H9 (cell line): ENCODE measurements at regions not wholly inside any gene's neighbourhood (a gene's known extent, or its start where the extent isn't known, plus 50 kb on each side); places are given as distances from the start of the nearest gene placed in this dataset.

Source experiments
- DNase-seq: peaks from one replicate; pipeline ENCODE4 v3.0.0-alpha.2; 2017
- H2AFZ ChIP-seq: one replicate; pipeline ENCODE4 v1.6.1; 2013; ENCODE audit warnings: mild to moderate bottlenecking, low read length, control low read depth, moderate library complexity
- H2AK5ac ChIP-seq: 2 replicates; pipeline ENCODE4 v1.6.1; 2013; ENCODE audit warnings: low read length, control low read depth, mixed read lengths; ENCODE audit not compliant: insufficient read length
- H2BK120ac ChIP-seq: one replicate; pipeline ENCODE4 v1.6.1; 2013; ENCODE audit warnings: low read depth, mild to moderate bottlenecking, low read length, control low read depth, inconsistent platforms; ENCODE audit not compliant: poor library complexity, severe bottlenecking
- H2BK12ac ChIP-seq: 2 replicates; pipeline ENCODE4 v1.6.1; 2013; ENCODE audit warnings: low read length, control low read depth, mixed read lengths, low read depth; ENCODE audit not compliant: insufficient read length
- H2BK15ac ChIP-seq: 2 replicates; pipeline ENCODE4 v1.6.1; 2013; ENCODE audit warnings: low read depth, low read length, control low read depth
- H2BK20ac ChIP-seq: one replicate; pipeline ENCODE4 v1.6.1; 2013; ENCODE audit warnings: low read depth, mild to moderate bottlenecking, low read length, control low read depth, inconsistent platforms; ENCODE audit not compliant: poor library complexity, severe bottlenecking
- H2BK5ac ChIP-seq: 2 replicates; pipeline ENCODE4 v1.6.1; 2013; ENCODE audit warnings: low read length, control low read depth, mixed read lengths; ENCODE audit not compliant: insufficient read length
- H3K14ac ChIP-seq: 2 replicates; pipeline ENCODE4 v1.6.1; 2013; ENCODE audit warnings: low read length, control low read depth; ENCODE audit not compliant: insufficient read depth
- H3K18ac ChIP-seq: 2 replicates; pipeline ENCODE4 v1.6.1; 2013; ENCODE audit warnings: low read depth, mild to moderate bottlenecking, mixed read lengths, low read length, control low read depth; ENCODE audit not compliant: insufficient read length
- H3K23ac ChIP-seq: 2 replicates; pipeline ENCODE4 v1.6.1; 2013; ENCODE audit warnings: low read length, control low read depth, mixed read lengths, low read depth; ENCODE audit not compliant: insufficient read length
- H3K23me2 ChIP-seq: 2 replicates; pipeline ENCODE4 v1.6.1; 2013; ENCODE audit warnings: low read depth, mild to moderate bottlenecking, mixed read lengths, low read length, control low read depth; ENCODE audit not compliant: insufficient read length, poor library complexity, severe bottlenecking
- H3K27ac ChIP-seq: 2 replicates; pipeline ENCODE4 v1.5.1; 2013; ENCODE audit warnings: low read length, control low read depth, mixed read lengths, low read depth; ENCODE audit not compliant: insufficient read length
- H3K27me3 ChIP-seq: 2 replicates; pipeline ENCODE4 v1.6.1; 2013; ENCODE audit warnings: low read length, control low read depth, inconsistent platforms; ENCODE audit not compliant: insufficient read depth
- H3K4ac ChIP-seq: 2 replicates; pipeline ENCODE4 v1.6.1; 2013; ENCODE audit warnings: low read depth, mild to moderate bottlenecking, control low read depth, inconsistent platforms, low read length, moderate library complexity
- H3K4me1 ChIP-seq: 2 replicates; pipeline ENCODE4 v1.6.1; 2013; ENCODE audit warnings: low read length, control low read depth, inconsistent platforms; ENCODE audit not compliant: insufficient read depth
- H3K4me2 ChIP-seq: 2 replicates; pipeline ENCODE4 v1.6.1; 2013; ENCODE audit warnings: low read length, control low read depth, mixed read lengths; ENCODE audit not compliant: insufficient read length, insufficient read depth
- H3K56ac ChIP-seq: 2 replicates; pipeline ENCODE4 v1.6.1; 2013; ENCODE audit warnings: low read depth, mild to moderate bottlenecking, mixed read lengths, low read length, control low read depth; ENCODE audit not compliant: insufficient read length
- H3K79me1 ChIP-seq: 2 replicates; pipeline ENCODE4 v1.6.1; 2013; ENCODE audit warnings: low read depth, mild to moderate bottlenecking, moderate library complexity, low read length, control low read depth, inconsistent platforms; ENCODE audit not compliant: insufficient read depth, poor library complexity, severe bottlenecking
- H3K79me2 ChIP-seq: 2 replicates; pipeline ENCODE4 v1.6.1; 2013; ENCODE audit warnings: low read length, control low read depth, inconsistent platforms; ENCODE audit not compliant: insufficient read depth
- H3K9ac ChIP-seq: 2 replicates; pipeline ENCODE4 v1.6.1; 2013; ENCODE audit warnings: low read length, control low read depth, mixed read lengths; ENCODE audit not compliant: insufficient read length; ENCODE audit errors: extremely low read depth
- H3K9me3 ChIP-seq: one replicate; pipeline ENCODE4 v1.6.1; 2013; ENCODE audit warnings: low read depth, low read length, inconsistent platforms; ENCODE audit not compliant: control insufficient read depth
- H3T11ph ChIP-seq: one replicate; pipeline ENCODE4 v1.6.1; 2013; ENCODE audit warnings: mild to moderate bottlenecking, low read length, control low read depth, inconsistent platforms
- H4K20me1 ChIP-seq: one replicate; pipeline ENCODE4 v1.6.1; 2013; ENCODE audit not compliant: control insufficient read depth, insufficient read length, insufficient read depth
- H4K5ac ChIP-seq: 2 replicates; pipeline ENCODE4 v1.6.1; 2013; ENCODE audit warnings: low read depth, mild to moderate bottlenecking, mixed read lengths, low read length, control low read depth; ENCODE audit not compliant: insufficient read length
- H4K8ac ChIP-seq: replicated peaks from 2 replicates; pipeline ENCODE4 v1.6.1; 2013; ENCODE audit warnings: low read length, control low read depth, mixed read lengths, low read depth; ENCODE audit not compliant: insufficient read length
- H4K91ac ChIP-seq: 2 replicates; pipeline ENCODE4 v1.6.1; 2013; ENCODE audit warnings: low read depth, mild to moderate bottlenecking, moderate library complexity, mixed read lengths, low read length, control low read depth; ENCODE audit not compliant: insufficient read length
- H3K27ac Mint-ChIP-seq, 3 experiments: 2 replicates in 2 of 3; 3 replicates in 1 of 3; pipeline ENCODE4 v1.8.0; 2020 to 2021; ENCODE audit warnings: mixed read lengths in 3 of 3, mild to moderate bottlenecking in 1 of 3, moderate library complexity in 1 of 3
- H3K27me3 Mint-ChIP-seq: 2 replicates; pipeline ENCODE4 v1.8.0; 2021; ENCODE audit warnings: low read depth, mild to moderate bottlenecking, moderate library complexity, mixed read lengths
- H3K36me3 Mint-ChIP-seq, 3 experiments: 2 replicates in 2 of 3; 3 replicates in 1 of 3; pipeline ENCODE4 v1.8.0; 2020 to 2021; ENCODE audit warnings: low read depth in 3 of 3, mixed read lengths in 3 of 3; ENCODE audit not compliant: insufficient read depth in 1 of 3
- H3K4me1 Mint-ChIP-seq, 2 experiments: 2 replicates each; pipeline ENCODE4 v1.8.0; 2020; ENCODE audit warnings: mixed read lengths in 2 of 2
- H3K4me3 Mint-ChIP-seq, 2 experiments: 2 replicates in 1 of 2; 3 replicates in 1 of 2; pipeline ENCODE4 v1.8.0; 2020 to 2021; ENCODE audit warnings: mild to moderate bottlenecking in 2 of 2, mixed read lengths in 2 of 2, moderate library complexity in 1 of 2
- H3K9me3 Mint-ChIP-seq, 2 experiments: 2 replicates in 1 of 2; 3 replicates in 1 of 2; pipeline ENCODE4 v1.8.0; 2020; ENCODE audit warnings: mild to moderate bottlenecking in 2 of 2, mixed read lengths in 2 of 2, moderate library complexity in 1 of 2
- WGBS: extraction: QIAGEN DNeasy Blood & Tissue Kit; methylation state at CpG from one replicate; pipeline ENCODE4 v1.1.7; 2013; ENCODE audit warnings: missing lambda C conversion rate, low lambda C conversion rate, mixed read lengths; ENCODE audit not compliant: insufficient read length; ENCODE audit errors: extremely low coverage; 5-methylcytosine and 5-hydroxymethylcytosine counted together
- TF ChIP-seq, protein P1 (sequence below): fragments of 200-600 bp; sonication (generic); conservative IDR thresholded peaks from 3 replicates; pipeline ENCODE4 v1.8.0; 2021; ENCODE audit warnings: antibody characterized with exemption, mild to moderate bottlenecking

DNA sequence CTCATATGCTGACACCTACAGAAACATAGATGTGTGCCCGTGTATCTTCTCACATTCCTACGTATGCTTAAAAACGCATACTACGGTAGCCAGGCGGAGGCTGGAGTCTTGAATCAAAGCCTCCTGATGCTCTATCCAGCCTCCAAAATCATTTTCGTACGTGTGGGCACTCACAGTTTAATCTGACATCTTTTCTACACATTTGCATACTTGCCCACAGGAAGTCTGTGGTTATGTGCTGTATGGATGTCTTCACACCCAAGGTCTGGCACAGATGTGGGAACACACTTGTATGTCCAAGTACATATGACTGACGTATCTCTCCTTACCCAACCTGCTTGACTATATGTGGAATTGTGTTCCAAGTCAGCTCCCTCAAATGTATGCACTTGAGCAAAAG lies 561.8 kb upstream of the CADM1 start:
- Histone ChIP-seq H3K23ac (no peak overlapping the region), H4K8ac (no peak overlapping the region), H4K5ac (no peak overlapping the region), H3K4ac (no peak overlapping the region), H2BK15ac (no peak overlapping the region), H2BK120ac (no peak overlapping the region), H4K20me1 (peaks cover 2% of the 10 kb centered on the region), H4K91ac (no peak overlapping the region), H2AK5ac (no peak overlapping the region), H3K14ac (no peak overlapping the region; the same call in 1 of the 2 replicates), H2BK20ac (no peak overlapping the region), H2BK5ac (no peak overlapping the region), H3K27ac (no peak overlapping the region), H3K18ac (no peak overlapping the region), H3K4me2 (no peak overlapping the region), H3K23me2 (no peaks in the 10 kb centered on the region), H3K9me3 (no peaks in the 10 kb centered on the region), H3K79me2 (no peaks in the 10 kb centered on the region), H3K79me1 (no peaks in the 10 kb centered on the region), H3K27me3 (no peaks in the 10 kb centered on the region; the same call in 1 of the 2 replicates), H2AFZ (no peak overlapping the region), H2BK12ac (no peak overlapping the region), H3K56ac (no peak overlapping the region), H3T11ph (no peak overlapping the region), H3K9ac (no peak overlapping the region), H3K4me1 (no peaks in the 10 kb centered on the region)
- WGBS, result no CpG with 5 or more reads among the region's 8 CpGs
- no peak for DNase-seq
- TF ChIP-seq, protein P1, sequence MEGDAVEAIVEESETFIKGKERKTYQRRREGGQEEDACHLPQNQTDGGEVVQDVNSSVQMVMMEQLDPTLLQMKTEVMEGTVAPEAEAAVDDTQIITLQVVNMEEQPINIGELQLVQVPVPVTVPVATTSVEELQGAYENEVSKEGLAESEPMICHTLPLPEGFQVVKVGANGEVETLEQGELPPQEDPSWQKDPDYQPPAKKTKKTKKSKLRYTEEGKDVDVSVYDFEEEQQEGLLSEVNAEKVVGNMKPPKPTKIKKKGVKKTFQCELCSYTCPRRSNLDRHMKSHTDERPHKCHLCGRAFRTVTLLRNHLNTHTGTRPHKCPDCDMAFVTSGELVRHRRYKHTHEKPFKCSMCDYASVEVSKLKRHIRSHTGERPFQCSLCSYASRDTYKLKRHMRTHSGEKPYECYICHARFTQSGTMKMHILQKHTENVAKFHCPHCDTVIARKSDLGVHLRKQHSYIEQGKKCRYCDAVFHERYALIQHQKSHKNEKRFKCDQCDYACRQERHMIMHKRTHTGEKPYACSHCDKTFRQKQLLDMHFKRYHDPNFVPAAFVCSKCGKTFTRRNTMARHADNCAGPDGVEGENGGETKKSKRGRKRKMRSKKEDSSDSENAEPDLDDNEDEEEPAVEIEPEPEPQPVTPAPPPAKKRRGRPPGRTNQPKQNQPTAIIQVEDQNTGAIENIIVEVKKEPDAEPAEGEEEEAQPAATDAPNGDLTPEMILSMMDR, result no peak
- Mint-ChIP-seq H3K9me3 (no peaks in the 10 kb centered on the region), H3K4me1 (peaks cover 2 to 11% of the 10 kb centered on the region in 2 experiments), H3K27ac (no peak overlapping the region; a peak in 1 of 7 replicates), H3K27me3 (peaks cover 56% of the 10 kb centered on the region), H3K36me3 (no peaks in the 10 kb centered on the region), H3K4me3 (no peak overlapping the region)
